ENCODE measurements at regions not wholly inside any gene's neighbourhood (a gene's known extent, or its start where the extent isn't known, plus 50 kb on each side); places are given as distances from the start of the nearest gene placed in this dataset.

DNA sequence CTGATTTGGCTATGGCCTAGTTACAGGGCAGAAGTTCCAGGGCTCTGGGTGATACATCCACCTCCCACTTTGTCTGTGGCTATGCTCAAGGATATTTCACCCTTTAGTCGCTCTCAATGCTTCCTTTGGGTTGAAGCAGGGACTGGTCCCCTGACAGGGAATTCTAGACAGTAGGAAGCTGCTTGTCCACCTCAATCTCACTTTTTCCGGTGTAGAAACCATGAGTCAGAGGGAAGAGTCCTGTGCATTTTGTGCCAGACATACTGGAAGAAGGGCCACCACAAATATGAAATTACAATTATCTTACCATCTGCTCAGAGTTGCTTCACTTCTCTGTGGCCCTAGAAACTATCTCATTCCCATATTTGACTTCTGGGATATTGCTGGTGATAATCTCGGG lies 413.7 kb upstream of the FAT3 start:
- no peak overlapping the region for H3K9ac ChIP-seq (ENCODE audit: low read depth in 2 of 2, low read length in 2 of 2)
- intact Hi-C loops (cut with DNase I) = no loop called here
- H3K4me3 ChIP-seq = no peak overlapping the region
- DNase-seq = no peak
- no peaks in the 10 kb centered on the region for H3K4me1 ChIP-seq
- no peak overlapping the region for H3K27ac ChIP-seq
- H3K27me3 ChIP-seq = no peaks in the 10 kb centered on the region
- H3K9me3 ChIP-seq = no peaks in the 10 kb centered on the region
- H3K36me3 ChIP-seq = no peaks in the 10 kb centered on the region
- no peak for TF ChIP-seq CTCF (IDR thresholded peaks at IDR 0.05)

- Histone ChIP-seq H3K4me1 (no peaks in the 10 kb centered on the region), H3K27ac (no peak overlapping the region), H3K36me3 (no peaks in the 10 kb centered on the region), H3K27me3 (no peaks in the 10 kb centered on the region), H3K4me3 (no peak overlapping the region), H3K9ac (ENCODE audit: low read depth in 2 of 2, low read length in 2 of 2) (no peak overlapping the region), H3K9me3 (no peaks in the 10 kb centered on the region)
- intact Hi-C loops (cut with DNase I) = no loop called here
- no peak for DNase-seq
- no peak for TF ChIP-seq CTCF (IDR thresholded peaks at IDR 0.05)
Observed at GRCh38 chr11:91805293-91805692, 419.3 kb upstream of the FAT3 start.

DNA sequence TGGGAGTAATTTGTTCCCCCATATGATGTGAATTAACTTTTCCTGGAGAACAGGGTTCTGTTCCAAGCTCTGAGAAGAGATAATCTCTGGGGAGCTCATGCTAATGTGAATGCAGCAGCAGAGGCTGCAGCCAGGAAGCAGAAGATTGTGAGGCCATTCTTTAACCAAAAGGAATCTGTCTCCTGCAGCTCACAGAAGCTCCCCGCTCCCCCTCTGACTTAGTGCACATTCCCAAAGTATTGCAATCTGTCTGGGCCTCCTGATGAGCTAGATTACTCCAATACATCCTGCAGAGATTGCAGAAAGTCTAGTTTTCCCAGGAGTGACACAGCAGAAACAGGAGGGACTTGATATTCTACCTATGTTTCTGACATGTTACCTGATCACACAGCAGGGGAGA lies 420.6 kb upstream of the FAT3 start:
- no peak for TF ChIP-seq CTCF (IDR thresholded peaks at IDR 0.05)
- no peaks in the 10 kb centered on the region for H3K36me3 ChIP-seq
- H3K27ac ChIP-seq = no peak overlapping the region
- intact Hi-C loops (cut with DNase I) = no loop called here
- no peaks in the 10 kb centered on the region for H3K4me1 ChIP-seq
- no peaks in the 10 kb centered on the region for H3K27me3 ChIP-seq
- no peaks in the 10 kb centered on the region for H3K9me3 ChIP-seq
- no peak overlapping the region for H3K9ac ChIP-seq (ENCODE audit: low read depth in 2 of 2, low read length in 2 of 2)
- H3K4me3 ChIP-seq = no peak overlapping the region
- DNase-seq = no peak

DNA sequence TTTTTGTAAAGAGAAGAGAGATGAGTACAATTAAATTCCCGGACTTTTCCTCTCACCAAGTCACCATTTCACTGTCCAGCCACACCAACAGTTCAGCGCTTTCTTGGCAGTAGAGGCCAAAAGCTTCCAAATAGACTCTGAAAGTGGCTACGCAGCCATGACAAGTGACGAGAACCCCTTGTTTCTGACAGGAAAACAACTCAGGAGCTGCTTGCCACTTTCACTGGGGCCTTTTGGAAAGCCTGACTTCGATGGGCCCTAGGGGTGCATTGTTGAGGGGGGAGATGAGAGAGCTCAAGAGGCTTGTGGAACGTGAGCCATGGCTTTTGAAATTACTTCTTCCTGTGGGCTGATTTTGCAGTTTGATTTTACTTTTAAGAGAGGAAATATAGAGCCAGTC lies 422.1 kb upstream of the FAT3 start:
- no peaks in the 10 kb centered on the region for H3K36me3 ChIP-seq
- no peak overlapping the region for H3K9ac ChIP-seq (ENCODE audit: low read depth in 2 of 2, low read length in 2 of 2)
- no peaks in the 10 kb centered on the region for H3K27me3 ChIP-seq
- intact Hi-C loops (cut with DNase I) = no loop called here
- no peaks in the 10 kb centered on the region for H3K9me3 ChIP-seq
- TF ChIP-seq CTCF (IDR thresholded peaks at IDR 0.05) = no peak
- H3K4me3 ChIP-seq = no peak overlapping the region
- no peaks in the 10 kb centered on the region for H3K4me1 ChIP-seq
- no peak overlapping the region for H3K27ac ChIP-seq
- DNase-seq = no peak

DNA sequence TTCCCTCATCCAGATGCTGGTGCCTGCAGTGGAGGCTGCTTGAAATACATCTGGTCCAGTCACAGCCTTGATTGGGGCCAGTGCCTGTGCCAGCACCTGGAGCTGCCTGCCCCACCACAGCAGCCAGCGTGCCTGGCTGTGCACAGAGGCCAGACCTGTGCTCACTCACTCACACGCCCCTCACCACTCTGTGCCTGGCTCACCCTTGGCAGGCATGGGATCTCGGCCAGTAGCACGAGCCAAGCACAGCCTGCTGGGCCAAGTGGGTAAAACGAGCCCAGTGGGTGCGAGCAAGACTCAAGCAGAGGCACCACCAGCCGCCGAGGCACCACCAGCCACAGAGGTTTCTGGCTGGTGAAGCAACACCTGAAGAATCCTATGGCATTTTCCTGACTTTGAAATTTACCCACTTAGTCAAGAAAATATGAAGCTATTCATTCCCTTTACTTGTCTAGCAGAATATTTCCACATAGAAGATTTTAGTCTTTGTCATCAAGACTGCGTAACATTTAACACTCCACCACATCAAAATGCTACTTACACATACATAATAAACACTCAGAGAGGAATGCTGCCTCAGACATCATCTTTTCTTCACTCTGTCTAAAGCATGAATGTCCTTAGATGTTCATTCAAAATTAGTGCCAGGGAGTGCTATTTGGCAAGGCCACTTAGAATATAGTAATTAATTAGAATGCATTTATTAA lies 424.3 kb upstream of the FAT3 start:
- H3K36me3 ChIP-seq = no peaks in the 10 kb centered on the region
- H3K4me3 ChIP-seq = no peak overlapping the region

More for the DNA sequence above, 424.3 kb upstream of the FAT3 start:
- no peaks in the 10 kb centered on the region for H3K27me3 ChIP-seq
- H3K27ac ChIP-seq = no peak overlapping the region
- DNase-seq = no peak
- H3K9me3 ChIP-seq = no peaks in the 10 kb centered on the region
- H3K9ac ChIP-seq (ENCODE audit: low read depth in 2 of 2, low read length in 2 of 2) = no peak overlapping the region
- no peak for TF ChIP-seq CTCF (IDR thresholded peaks at IDR 0.05)
- intact Hi-C loops (cut with DNase I) = no loop called here
- H3K4me1 ChIP-seq = no peaks in the 10 kb centered on the region
